CD4-positive, alpha-beta T cell (primary cell): ENCODE measurements at regions not wholly inside any gene's neighbourhood (a gene's known extent, or its start where the extent isn't known, plus 50 kb on each side); places are given as distances from the start of the nearest gene placed in this dataset.

Experiments
- ATAC-seq: fragments of 200-7000 bp; cut with Tn5 transposase; one replicate; pipeline ENCODE4 v1.10.0; 2022; ENCODE audit warnings: mild to moderate bottlenecking; ENCODE audit not compliant: poor library complexity
- CTCF ChIA-PET: fragments of 350-600 bp; sonication (Branson Sonifier 250); formaldehyde crosslinking; loops from one replicate; lab custom pipeline; 2021; ENCODE audit warnings: antibody characterized with exemption, inconsistent platforms; lab: Charles Lee
- POLR2A ChIA-PET: fragments of 350-600 bp; sonication (Branson Sonifier 250); formaldehyde crosslinking; loops from one replicate; lab custom pipeline; 2021; ENCODE audit warnings: antibody characterized with exemption, inconsistent platforms; lab: Charles Lee
- DNase-seq, 14 experiments: peaks; one replicate each; pipeline ENCODE4 v3.0.0-alpha.2; 2013 to 2020; ENCODE audit warnings: mixed read lengths in 2 of 14
- H3K27ac ChIP-seq, 2 donors: one replicate each; pipeline versions ENCODE4 v1.5.1 to v1.7.0; 2013; ENCODE audit warnings: low read length in 2 of 2, low read depth in 1 of 2, mild to moderate bottlenecking in 1 of 2
- H3K27me3 ChIP-seq, 2 experiments: 1 replicate in 1 of 2; 2 replicates in 1 of 2; pipeline versions ENCODE4 v1.6.1 to v1.7.0; 2013; ENCODE audit warnings: low read length in 2 of 2, control low read depth in 1 of 2, mild to moderate bottlenecking in 1 of 2, moderate library complexity in 1 of 2; ENCODE audit not compliant: insufficient read depth in 2 of 2, control insufficient read depth in 1 of 2
- H3K36me3 ChIP-seq: one replicate; pipeline ENCODE4 v1.6.1; 2013; ENCODE audit warnings: low read length, control low read depth; ENCODE audit not compliant: insufficient read depth
- H3K4me1 ChIP-seq: one replicate; pipeline ENCODE4 v1.6.1; 2013; ENCODE audit warnings: low read length, control low read depth; ENCODE audit not compliant: insufficient read depth
- H3K4me3 ChIP-seq: one replicate; pipeline ENCODE4 v1.5.1; 2013; ENCODE audit warnings: mild to moderate bottlenecking, low read length, moderate library complexity
- H3K9me3 ChIP-seq, 2 experiments: 1 replicate in 1 of 2; 2 replicates in 1 of 2; pipeline versions ENCODE4 v1.6.1 to v1.7.0; 2013; ENCODE audit warnings: low read length in 2 of 2, mild to moderate bottlenecking in 2 of 2, control low read depth in 1 of 2, moderate library complexity in 1 of 2; ENCODE audit not compliant: control insufficient read depth in 1 of 2, insufficient read depth in 1 of 2
- H3K27ac Mint-ChIP-seq: one replicate; pipeline ENCODE4 v1.8.0; 2020; ENCODE audit warnings: mixed read lengths
- H3K27me3 Mint-ChIP-seq: one replicate; pipeline ENCODE4 v1.8.0; 2021; ENCODE audit warnings: mixed read lengths
- H3K36me3 Mint-ChIP-seq: one replicate; pipeline ENCODE4 v1.8.0; 2021; ENCODE audit warnings: low read depth, mixed read lengths
- H3K4me1 Mint-ChIP-seq: one replicate; pipeline ENCODE4 v1.8.0; 2021; ENCODE audit warnings: low read depth, mixed read lengths
- H3K4me3 Mint-ChIP-seq: one replicate; pipeline ENCODE4 v1.8.0; 2020; ENCODE audit warnings: mild to moderate bottlenecking, mixed read lengths
- H3K9me3 Mint-ChIP-seq: one replicate; pipeline ENCODE4 v1.8.0; 2020; ENCODE audit warnings: mixed read lengths
- CTCF ChIP-seq: fragments of 200-600 bp; IDR thresholded peaks from one replicate; pipeline ENCODE4 v1.8.0; 2022; ENCODE audit warnings: antibody characterized with exemption, mild to moderate bottlenecking
- intact Hi-C, 2 experiments: fragments of 100-400 bp; cut with DNase I in 1 of 2; cut with micrococcal nuclease in 1 of 2; formaldehyde crosslinking; loops; one replicate each; pipeline versions ENCODE4 v1.15.1 to v1.9.0; 2023 to 2025; cut with DNase I, micrococcal nuclease

GRCh38 chr1:109818271-109818987 is 54.7 kb upstream of the EPS8L3 start:
- ChIA-PET CTCF (no interaction called here), POLR2A (no interaction called here)
- no peak for TF ChIP-seq CTCF
- Mint-ChIP-seq H3K27me3 (no peaks in the 10 kb centered on the region), H3K36me3 (no peaks in the 10 kb centered on the region), H3K4me1 (no peaks in the 10 kb centered on the region), H3K4me3 (no peak overlapping the region), H3K9me3 (peaks cover 3% of the 10 kb centered on the region), H3K27ac (no peak overlapping the region)
- Histone ChIP-seq H3K27ac (no peak overlapping the region), H3K36me3 (no peaks in the 10 kb centered on the region), H3K4me1 (peaks cover 15% of the 10 kb centered on the region), H3K4me3 (no peak overlapping the region), H3K27me3 (no peaks in the 10 kb centered on the region), H3K9me3 (peaks cover 0 to 11% of the 10 kb centered on the region in 2 experiments)
- DNase-seq (no peak), ATAC-seq (no peak)
- intact Hi-C loops: no loop called here

GRCh38 chr1:109817881-109818270 is 54.2 kb upstream of the EPS8L3 start:
- Mint-ChIP-seq H3K36me3 (no peaks in the 10 kb centered on the region), H3K27ac (no peak overlapping the region), H3K4me1 (no peaks in the 10 kb centered on the region), H3K4me3 (no peak overlapping the region), H3K27me3 (no peaks in the 10 kb centered on the region), H3K9me3 (peaks cover 3% of the 10 kb centered on the region)
- Histone ChIP-seq H3K27me3 (no peaks in the 10 kb centered on the region), H3K27ac (no peak overlapping the region), H3K36me3 (no peaks in the 10 kb centered on the region), H3K4me1 (peaks cover 12% of the 10 kb centered on the region), H3K9me3 (peaks cover 0 to 11% of the 10 kb centered on the region in 2 experiments), H3K4me3 (no peak overlapping the region)
- intact Hi-C loops: no loop called here
- ChIA-PET POLR2A (no interaction called here), CTCF (no interaction called here)
- ATAC-seq: no peak
- DNase-seq: no peak
- TF ChIP-seq CTCF: no peak

GRCh38 chr1:109816975-109817535 is 53.3 kb upstream of the EPS8L3 start:
- DNase-seq: no peak
- Mint-ChIP-seq H3K27me3 (no peaks in the 10 kb centered on the region), H3K36me3 (no peaks in the 10 kb centered on the region), H3K4me3 (no peak overlapping the region), H3K27ac (no peak overlapping the region), H3K9me3 (peaks cover 3% of the 10 kb centered on the region), H3K4me1 (no peaks in the 10 kb centered on the region)
- intact Hi-C loops: no loop called here
- no peak overlapping the region for H3K4me3 ChIP-seq
- H3K36me3 ChIP-seq: no peaks in the 10 kb centered on the region
- H3K27me3 ChIP-seq: no peaks in the 10 kb centered on the region
- H3K9me3 ChIP-seq: peaks cover 0 to 11% of the 10 kb centered on the region in 2 experiments
- no peak overlapping the region for H3K27ac ChIP-seq
- ChIA-PET POLR2A (interaction anchor here (1.0 kb wide), 1 partner anchor 14 kb away, joined by 4 read pairs; no protein-coding TSS in a partner anchor), CTCF (no interaction called here)
- no peak for ATAC-seq
- H3K4me1 ChIP-seq: peaks cover 10% of the 10 kb centered on the region
- no peak for TF ChIP-seq CTCF
